DND-41 (cell line): ENCODE measurements at regions not wholly inside any gene's neighbourhood (a gene's known extent, or its start where the extent isn't known, plus 50 kb on each side); places are given as distances from the start of the nearest gene placed in this dataset.

Experiments used
- ATAC-seq: fragments of 200-7000 bp; cut with Tn5 transposase; 3 replicates; pipeline ENCODE4 v1.9.1; 2021; ENCODE audit warnings: low read depth; ENCODE audit not compliant: insufficient read depth
- DNase-seq: peaks from one replicate; pipeline ENCODE4 v3.0.0-alpha.2; 2020
- H2AFZ ChIP-seq: 2 replicates; pipeline ENCODE4 v1.6.0; 2012; ENCODE audit warnings: low read depth, low read length
- H3K27ac ChIP-seq: 2 replicates; pipeline ENCODE4 v1.5.1; 2012; ENCODE audit warnings: low read length, inconsistent platforms
- H3K27me3 ChIP-seq: fragments of 200-600 bp; sonication (generic); 2 replicates; pipeline ENCODE4 v1.6.0; 2012; ENCODE audit warnings: low read length, mild to moderate bottlenecking, inconsistent platforms; ENCODE audit not compliant: insufficient read depth, poor library complexity
- H3K36me3 ChIP-seq: 2 replicates; pipeline ENCODE4 v1.5.1; 2012; ENCODE audit warnings: low read length, inconsistent platforms; ENCODE audit not compliant: insufficient read depth
- H3K4me1 ChIP-seq: 2 replicates; pipeline ENCODE4 v1.5.1; 2012; ENCODE audit warnings: mild to moderate bottlenecking, low read length; ENCODE audit not compliant: insufficient read depth
- H3K4me2 ChIP-seq: 2 replicates; pipeline ENCODE4 v1.6.0; 2012; ENCODE audit warnings: mild to moderate bottlenecking, moderate library complexity, low read length, inconsistent platforms; ENCODE audit not compliant: insufficient read depth
- H3K4me3 ChIP-seq, 2 experiments: fragments of 200-600 bp in 1 of 2; shearing (Covaris generic) in 1 of 2; 2 replicates each; pipeline ENCODE4 v1.5.1; 2012 to 2016; ENCODE audit warnings: inconsistent platforms in 2 of 2, low read length in 2 of 2, mild to moderate bottlenecking in 2 of 2, low read depth in 1 of 2, moderate library complexity in 1 of 2
- H3K79me2 ChIP-seq: 2 replicates; pipeline ENCODE4 v1.6.0; 2012; ENCODE audit warnings: low read length, inconsistent platforms; ENCODE audit not compliant: insufficient read depth
- H3K9ac ChIP-seq: 2 replicates; pipeline ENCODE4 v1.6.0; 2012; ENCODE audit warnings: low read depth, mild to moderate bottlenecking, inconsistent platforms, low read length, moderate library complexity
- H3K9me3 ChIP-seq: 2 replicates; pipeline ENCODE4 v1.5.1; 2012; ENCODE audit warnings: low read length, moderate library complexity, mild to moderate bottlenecking, inconsistent platforms; ENCODE audit not compliant: insufficient read depth, severe bottlenecking
- H4K20me1 ChIP-seq: 2 replicates; pipeline ENCODE4 v1.6.0; 2012; ENCODE audit warnings: low read length; ENCODE audit not compliant: insufficient read depth
- CTCF ChIP-seq: IDR thresholded peaks from 2 replicates; pipeline ENCODE4 v1.5.1; 2012; ENCODE audit warnings: borderline replicate concordance, low read length, moderate library complexity, mild to moderate bottlenecking; ENCODE audit not compliant: poor library complexity, severe bottlenecking; ENCODE audit errors: extremely low read depth
- EZH2 ChIP-seq: IDR thresholded peaks from 3 replicates; pipeline ENCODE4 v1.6.1; 2012; ENCODE audit warnings: borderline replicate concordance, low read depth, mild to moderate bottlenecking, moderate library complexity, low read length, inconsistent platforms; ENCODE audit not compliant: severe bottlenecking

GRCh38 chr10:131686781-131687420 lies 213.9 kb upstream of the PPP2R2D start:
- Histone ChIP-seq H3K79me2 (no peaks in the 10 kb centered on the region), H3K4me1 (no peaks in the 10 kb centered on the region), H2AFZ (no peak overlapping the region), H3K27ac (no peak overlapping the region), H3K4me2 (no peak overlapping the region), H3K9ac (no peak overlapping the region), H3K27me3 (no peaks in the 10 kb centered on the region), H3K36me3 (no peaks in the 10 kb centered on the region), H3K9me3 (no peaks in the 10 kb centered on the region), H3K4me3 (no peak overlapping the region), H4K20me1 (no peaks in the 10 kb centered on the region)
- DNase-seq (no peak), ATAC-seq (no peak)
- no peak for TF ChIP-seq EZH2
- TF ChIP-seq CTCF, result no peak

GRCh38 chr10:131688304-131688703 lies 212.5 kb upstream of the PPP2R2D start:
- H3K27ac ChIP-seq, result no peak overlapping the region
- H3K79me2 ChIP-seq, result no peaks in the 10 kb centered on the region
- H3K4me2 ChIP-seq, result no peak overlapping the region
- DNase-seq, result no peak
- H2AFZ ChIP-seq, result no peak overlapping the region
- no peaks in the 10 kb centered on the region for H3K9me3 ChIP-seq
- no peaks in the 10 kb centered on the region for H4K20me1 ChIP-seq
- H3K27me3 ChIP-seq, result no peaks in the 10 kb centered on the region
- H3K36me3 ChIP-seq, result no peaks in the 10 kb centered on the region
- TF ChIP-seq CTCF (no peak), EZH2 (no peak)
- H3K9ac ChIP-seq, result no peak overlapping the region
- no peaks in the 10 kb centered on the region for H3K4me1 ChIP-seq
- no peak overlapping the region for H3K4me3 ChIP-seq
- ATAC-seq, result no peak

- Histone ChIP-seq H3K4me2 (no peak overlapping the region), H3K79me2 (no peaks in the 10 kb centered on the region), H3K4me3 (no peak overlapping the region), H3K27ac (no peak overlapping the region), H4K20me1 (no peaks in the 10 kb centered on the region), H3K36me3 (no peaks in the 10 kb centered on the region), H3K9me3 (no peaks in the 10 kb centered on the region), H3K9ac (no peak overlapping the region), H3K4me1 (no peaks in the 10 kb centered on the region), H2AFZ (no peak overlapping the region), H3K27me3 (no peaks in the 10 kb centered on the region)
- ATAC-seq (no peak), DNase-seq (no peak)
- TF ChIP-seq EZH2 (no peak), CTCF (no peak)
Measured at GRCh38 chr10:131689016-131689415, 211.8 kb upstream of the PPP2R2D start.
